Stimulated activated CD8-positive, alpha-beta memory T cell treated with anti-CD3 and anti-CD28 coated beads, Interleukin-4, amount 100 ng/mL, for 24 hours (primary cell): ENCODE measurements at regions not wholly inside any gene's neighbourhood (a gene's known extent, or its start where the extent isn't known, plus 50 kb on each side); places are given as distances from the start of the nearest gene placed in this dataset.

Source experiments
- DNase-seq: peaks from one replicate; pipeline ENCODE4 v3.0.0-alpha.2; 2020; ENCODE audit warnings: low read depth

DNA sequence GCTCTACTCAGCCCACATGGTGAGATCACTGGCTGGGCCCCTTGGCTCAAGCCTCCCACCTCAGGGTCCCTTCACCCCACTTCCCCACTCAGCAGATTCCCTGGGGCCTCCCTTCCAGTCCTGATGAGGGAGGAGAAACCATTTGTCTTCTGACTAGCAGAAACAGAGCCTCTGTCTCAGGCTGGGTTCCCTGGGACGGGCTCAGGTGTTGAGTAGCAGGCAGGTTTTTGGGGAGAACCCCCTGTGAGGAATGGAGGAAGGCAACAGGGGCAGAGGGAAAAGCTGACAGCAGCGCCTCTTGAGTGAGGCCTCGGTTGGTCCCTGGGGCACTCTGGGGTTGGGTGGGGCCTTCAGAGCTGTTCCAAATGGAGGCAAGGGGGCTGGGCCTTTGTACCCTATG is 452.2 kb downstream of the TSHZ3 start:
- no peak for DNase-seq

DNA sequence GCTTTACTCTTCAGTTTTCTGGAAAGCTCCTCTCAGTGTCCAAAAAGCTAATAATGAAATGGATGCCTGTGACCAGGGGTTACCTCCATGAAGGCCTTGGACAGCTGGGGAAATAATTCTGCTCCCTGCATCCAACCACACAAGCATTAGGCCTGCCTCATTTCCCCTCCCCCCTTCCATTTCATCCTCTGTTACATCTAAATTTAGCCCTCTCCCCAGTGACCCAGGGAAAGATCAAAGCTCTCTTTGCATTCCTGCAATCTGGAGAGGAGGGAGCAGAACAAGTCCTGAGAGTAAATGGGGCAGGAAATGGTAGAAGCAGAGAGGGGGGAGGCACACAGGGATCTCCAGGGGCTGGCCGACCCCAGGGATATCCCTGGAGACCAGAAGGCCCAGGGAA is 452.7 kb downstream of the TSHZ3 start:
- DNase-seq: no peak

DNA sequence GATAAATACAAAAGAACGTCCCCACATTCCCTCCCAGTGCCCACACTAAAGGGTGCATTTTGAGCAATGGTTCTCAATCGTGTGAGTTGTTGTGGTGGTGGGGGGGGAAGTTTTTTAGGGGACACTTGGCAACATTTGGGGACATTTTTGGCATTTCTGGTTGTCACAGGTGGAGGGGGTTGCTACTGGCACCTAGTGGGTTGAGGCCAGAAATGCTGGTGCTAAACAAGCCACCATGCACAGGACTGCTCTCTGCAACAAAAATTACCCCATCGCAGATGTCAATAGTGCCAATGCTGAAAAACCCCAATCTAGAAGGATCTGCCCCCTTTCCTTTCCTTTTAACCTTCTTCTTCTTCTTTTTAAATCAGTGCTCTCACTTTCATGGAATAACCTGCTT is 453.3 kb downstream of the TSHZ3 start:
- no peak for DNase-seq

DNA sequence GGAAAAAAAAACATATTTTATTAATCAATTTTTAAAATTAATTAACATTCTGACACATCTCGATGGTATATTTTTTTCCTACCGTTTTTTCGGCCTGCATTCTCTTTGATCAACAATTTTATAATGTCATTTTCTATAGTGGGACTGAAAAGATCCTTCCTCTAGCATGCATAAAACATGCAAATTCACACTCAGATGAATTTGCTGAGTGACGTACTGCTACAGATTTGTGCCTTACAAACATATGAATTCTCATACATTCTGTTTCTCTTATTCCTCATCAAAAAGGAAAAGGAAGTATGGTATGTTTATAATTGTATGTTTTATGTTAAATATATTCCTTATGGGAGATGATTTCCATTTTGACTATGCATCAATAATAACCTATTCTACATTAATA is 458.2 kb downstream of the TSHZ3 start:
- no peak for DNase-seq

DNA sequence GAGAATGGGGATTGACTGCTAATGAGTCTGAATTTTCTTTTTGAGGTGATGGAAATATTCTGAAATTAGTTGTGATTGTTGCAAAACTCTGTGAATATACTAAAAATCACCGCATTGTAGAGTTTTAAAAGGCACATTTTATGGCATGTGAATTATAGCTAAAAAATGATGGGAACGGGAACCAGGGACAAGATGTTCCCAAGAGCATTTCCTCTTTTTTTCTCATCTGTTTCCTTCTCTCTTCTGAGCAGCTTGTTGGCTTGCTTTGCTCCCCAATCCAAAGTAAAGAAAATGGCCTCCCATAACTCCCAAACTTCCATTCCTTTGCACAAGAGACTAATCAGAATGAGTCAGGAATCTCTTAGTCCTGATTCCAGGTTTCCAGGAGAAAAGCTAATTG is 459.2 kb downstream of the TSHZ3 start:
- no peak for DNase-seq

DNA sequence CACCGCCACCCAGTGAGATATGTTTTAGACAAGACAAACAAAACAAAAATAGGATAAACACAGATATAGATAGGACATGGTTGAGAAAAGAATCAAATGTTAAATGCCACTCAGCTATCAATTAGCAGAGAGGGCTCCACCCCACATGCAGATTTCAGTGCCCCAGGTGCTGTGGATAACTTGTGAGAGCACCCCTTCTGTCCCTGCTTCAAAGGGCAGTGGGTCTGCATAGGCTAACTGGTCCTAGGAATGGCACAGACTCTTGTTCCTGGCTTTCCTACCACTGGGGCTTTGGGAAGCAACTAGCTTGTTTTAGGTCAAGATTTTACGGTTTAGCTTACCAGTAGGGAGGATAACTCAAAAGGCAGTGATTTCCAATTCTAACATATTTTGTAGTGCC is 460.3 kb downstream of the TSHZ3 start:
- no peak for DNase-seq

DNA sequence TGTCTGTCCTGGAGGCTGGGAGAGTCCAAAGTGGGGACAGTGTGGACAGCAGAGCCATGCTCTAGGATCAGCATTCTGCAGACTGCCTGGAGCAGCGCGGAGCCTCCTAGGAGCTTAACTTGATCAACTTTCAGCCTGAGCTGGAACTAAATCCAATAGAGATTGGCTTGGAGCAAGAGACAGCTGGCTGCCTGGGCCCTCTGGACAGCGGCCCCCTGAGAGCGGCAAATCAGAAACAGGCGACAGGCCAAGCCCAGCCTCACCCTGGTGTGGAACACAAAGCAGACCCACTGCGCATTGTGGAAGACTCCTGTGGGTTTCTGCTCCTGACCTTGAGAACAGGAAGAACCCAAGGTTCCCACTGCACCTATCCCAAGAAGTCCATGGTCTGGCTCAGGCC is 462.2 kb downstream of the TSHZ3 start:
- no peak for DNase-seq

DNA sequence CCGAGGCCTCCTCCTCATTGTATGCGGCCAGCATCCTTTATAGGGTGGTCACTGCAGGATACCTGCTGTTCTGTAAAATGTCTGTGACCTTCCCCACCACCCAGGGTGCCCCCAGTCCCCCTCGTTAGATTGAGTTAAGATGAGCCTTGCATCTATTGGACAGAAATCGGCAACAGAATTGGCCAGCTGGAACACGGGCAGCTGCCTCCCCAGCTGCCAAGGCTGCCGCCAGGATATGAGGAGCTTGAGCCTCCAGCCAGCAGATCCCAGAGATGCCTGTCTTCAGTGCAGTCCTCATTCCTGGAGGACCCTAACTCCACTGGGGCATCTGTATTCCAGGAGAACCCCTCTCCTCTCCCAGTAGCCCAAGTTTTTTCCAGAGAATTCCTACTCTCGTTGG is 463.0 kb downstream of the TSHZ3 start:
- DNase-seq: no peak

DNA sequence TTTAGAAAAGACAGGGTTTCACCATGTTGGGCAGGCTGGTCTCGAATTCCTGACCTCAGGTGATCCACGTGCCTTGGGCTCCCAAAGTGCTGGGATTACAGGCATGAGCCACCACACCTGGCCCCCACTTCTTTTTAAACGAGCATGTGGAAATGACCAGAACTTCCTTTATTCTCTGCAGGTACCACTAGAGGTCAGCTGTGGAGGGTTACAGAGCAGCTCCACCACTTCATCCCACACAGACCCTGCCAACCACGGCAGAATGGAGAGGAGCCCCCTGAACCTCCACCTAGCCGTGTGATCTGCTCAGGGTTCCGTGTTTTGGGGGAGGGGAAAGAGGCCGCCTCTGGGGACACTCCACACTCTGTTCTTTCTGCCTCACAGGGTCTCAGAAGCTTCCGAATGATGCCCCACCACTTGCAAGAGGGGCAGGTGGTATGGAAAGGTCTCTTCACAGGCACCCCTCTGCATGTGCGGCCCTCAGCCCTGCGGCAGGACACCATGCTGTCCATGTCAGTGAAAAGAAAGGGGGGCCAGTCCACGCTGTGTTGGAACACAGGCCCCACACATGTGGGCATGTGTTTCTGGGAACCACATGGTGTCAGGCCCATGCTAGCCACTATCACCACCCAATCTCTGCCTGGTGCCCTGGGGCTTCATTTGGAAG is 465.0 kb downstream of the TSHZ3 start:
- no peak for DNase-seq

DNA sequence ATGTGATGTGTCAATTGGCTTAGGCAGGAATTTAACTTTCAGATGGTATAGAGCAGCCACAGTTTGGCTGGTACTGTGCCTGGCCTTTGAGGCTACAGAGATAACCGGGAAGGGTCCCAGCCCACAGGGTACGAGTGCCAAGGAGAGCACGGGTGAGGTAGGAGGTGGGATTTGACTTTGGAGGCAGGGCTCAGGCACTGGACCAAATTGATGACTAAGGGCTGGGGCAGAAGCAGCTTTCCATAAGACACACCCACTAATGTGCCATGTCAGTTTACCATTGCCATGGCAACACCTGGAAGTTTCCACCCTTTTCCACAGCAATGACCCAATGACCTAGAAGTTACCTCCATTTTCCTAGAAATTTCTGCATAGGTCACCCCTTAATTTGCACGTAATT is 466.2 kb downstream of the TSHZ3 start:
- DNase-seq: no peak

DNA sequence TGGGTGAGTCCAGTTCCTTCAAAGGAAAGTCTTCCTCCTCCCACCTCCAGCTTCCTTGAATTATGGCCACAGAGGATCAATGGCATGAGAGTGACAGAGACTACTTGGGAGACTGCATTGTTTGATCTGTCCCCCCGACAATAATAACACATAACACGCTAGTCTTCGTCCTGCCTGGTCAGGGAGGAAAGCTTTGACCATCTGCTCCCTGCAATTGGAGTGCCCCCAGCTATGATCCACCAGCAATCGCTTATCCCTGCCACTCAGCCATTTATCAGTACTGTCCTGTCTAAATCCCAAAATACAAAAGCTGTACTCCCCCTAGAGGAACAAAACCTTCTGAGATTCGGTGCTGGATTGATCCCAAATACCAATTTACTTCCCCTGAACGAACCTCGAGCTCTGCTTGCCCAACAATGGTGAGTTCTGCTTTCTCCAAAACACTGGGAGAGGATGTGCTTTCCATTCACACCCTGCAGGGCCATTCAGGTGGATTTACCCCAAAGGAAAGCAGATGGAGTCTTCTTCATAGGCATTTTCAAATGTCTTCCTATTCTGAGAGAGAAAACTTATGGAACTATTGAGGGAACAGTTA is 466.7 kb downstream of the TSHZ3 start:
- no peak for DNase-seq

DNA sequence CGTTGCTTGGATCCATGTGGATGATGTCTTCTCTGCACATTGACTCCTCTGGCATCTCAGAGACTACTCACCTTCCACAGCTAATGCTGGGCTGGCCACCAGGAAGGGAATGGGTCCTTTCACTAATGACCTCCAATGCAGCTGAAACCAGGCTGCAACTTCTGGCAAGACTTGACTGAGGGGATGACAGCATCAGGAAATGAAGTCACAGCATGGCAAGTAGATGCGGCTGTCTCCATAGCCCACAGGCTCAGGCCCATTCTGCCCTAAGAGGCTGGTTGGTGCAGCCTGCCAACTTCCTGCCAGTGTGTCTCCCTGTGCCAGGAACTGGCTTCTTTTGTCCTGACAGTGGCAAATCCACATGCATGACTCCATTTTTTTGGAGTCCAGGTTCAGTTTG is 467.3 kb downstream of the TSHZ3 start:
- DNase-seq: no peak

DNA sequence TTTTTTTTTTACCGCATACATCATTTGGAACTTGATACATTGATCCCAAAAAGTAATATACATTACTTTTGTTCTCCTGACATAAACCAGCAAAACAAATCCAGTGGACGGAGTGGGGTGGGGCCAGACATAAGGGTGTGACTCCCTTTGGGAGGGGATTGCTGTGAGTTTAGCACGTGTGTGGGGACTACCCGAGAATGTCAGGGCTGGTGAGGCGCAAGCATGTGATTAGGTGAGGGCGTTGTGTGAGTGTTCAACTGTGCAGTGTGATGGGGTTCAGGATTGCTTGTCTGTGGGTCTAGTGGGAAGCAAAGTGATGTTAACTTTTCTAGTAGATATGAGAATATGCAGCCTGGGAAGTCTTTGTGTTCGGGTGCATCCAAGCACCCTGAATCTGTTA is 468.0 kb downstream of the TSHZ3 start:
- DNase-seq: no peak

DNA sequence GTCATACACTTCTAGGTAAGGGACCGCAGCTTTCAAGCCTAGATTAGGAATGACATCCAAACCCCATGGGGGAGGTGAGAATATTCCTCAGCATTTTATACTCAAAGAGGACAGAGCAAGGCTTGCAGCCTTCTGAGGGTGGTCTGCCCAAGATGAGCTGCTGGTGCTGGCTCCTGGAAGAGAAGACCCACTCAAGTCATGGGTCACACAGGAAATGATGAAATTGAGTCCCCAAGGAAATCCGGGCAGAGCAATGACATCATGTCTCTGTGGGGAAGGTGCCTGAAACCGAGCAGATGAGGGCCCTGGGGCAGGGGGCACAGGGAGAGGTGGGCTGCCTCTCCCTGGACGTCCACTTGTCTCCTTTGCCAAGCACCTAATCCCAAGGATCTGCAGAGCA is 468.7 kb downstream of the TSHZ3 start:
- DNase-seq: no peak

DNA sequence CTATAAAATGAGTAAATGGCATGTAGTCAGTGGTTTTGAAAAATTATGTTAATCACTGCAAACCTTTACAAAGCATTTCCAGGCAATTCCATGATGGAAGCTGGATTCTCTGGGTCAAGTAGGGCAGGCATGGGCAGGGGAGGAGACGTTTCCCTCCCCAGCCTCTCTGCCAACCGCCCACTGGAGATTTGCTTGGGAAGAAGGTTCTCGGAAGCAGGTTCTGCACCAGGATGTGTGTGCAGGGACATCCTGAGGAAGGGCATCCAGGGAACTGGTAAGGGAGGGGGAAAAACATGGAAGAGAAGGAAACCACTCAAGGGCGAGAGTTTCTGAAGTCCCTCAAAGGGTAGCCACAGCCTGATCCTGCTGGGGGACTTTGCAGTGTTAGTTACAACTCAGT is 469.1 kb downstream of the TSHZ3 start:
- DNase-seq: no peak

DNA sequence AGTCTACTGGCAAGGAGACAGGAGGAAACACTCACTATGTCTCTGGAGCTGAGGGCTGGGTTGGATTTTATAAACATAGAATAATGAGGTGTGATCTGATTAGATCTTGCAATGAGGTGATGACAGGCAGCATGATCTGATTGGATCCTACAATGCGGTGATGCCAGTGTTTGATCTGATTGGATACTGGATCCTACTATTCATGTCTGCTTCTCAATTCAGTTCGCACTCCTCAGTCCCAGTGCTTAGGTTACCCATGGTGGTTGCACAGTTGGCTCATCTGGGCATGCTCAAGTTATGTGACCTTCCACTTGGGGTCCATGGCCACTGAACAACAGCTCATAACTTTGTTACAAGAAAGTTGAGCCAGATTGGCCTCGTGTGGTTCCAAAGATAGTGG is 469.5 kb downstream of the TSHZ3 start:
- no peak for DNase-seq

DNA sequence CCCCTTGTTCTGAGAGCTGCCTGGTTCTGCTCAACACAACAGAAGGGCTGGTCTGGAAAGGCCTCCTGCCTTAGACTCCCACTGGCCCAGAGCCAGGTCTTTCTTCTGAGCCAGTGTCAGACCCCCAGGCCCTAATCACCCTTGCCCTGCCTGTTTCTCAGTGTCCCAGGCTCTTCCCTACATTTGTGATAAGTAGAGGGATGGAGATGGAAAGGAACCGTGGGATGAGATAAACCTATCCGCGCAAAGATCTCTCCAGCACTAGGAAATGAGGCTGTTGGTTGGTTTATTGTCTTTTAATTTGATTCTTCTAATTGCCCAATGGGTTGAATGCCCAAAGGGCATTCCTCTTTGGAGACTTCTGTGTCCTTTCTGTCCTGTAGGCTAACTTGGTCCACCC is 470.0 kb downstream of the TSHZ3 start:
- no peak for DNase-seq

DNA sequence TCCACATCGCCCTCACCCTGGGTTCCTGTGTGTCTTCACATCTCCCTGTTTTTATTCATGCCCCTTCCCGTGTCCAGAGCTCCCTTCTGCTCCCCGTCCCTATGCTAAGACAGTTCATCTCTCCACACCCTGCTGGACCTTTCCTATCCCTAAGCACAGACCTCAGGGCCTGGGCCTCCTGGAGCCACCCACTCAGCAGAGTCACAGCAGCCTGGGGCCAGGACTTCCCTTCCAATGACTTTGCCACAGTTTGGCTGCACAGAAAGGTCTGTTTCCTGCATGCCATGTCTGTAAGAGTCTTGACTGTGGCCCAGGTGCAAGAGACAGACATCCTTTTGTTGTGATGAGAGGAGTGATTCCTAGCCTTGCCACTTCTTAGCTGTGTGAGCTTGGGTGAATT is 470.7 kb downstream of the TSHZ3 start:
- DNase-seq: no peak

DNA sequence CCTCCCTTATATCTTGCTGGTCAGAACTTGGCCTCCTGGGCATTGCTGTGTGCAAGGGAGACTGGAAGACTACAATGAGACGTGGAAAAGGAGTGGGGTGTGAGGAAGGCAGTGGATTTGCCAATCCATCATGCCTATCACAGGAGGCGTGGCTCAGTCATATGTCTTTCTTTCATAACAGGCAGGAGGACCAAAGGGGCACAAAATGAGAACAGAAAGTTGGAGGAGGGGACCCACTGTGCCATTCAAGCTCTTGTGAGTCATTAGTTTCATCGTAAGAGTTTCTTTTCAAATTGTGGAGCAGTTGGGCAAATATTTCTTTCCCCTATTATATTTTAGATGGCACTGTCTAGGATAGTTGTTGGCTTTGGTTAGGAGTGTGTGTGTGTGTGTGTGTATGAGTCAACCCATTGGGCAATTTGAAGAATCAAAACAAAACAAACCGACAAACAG is 471.5 kb downstream of the TSHZ3 start:
- no peak for DNase-seq

DNA sequence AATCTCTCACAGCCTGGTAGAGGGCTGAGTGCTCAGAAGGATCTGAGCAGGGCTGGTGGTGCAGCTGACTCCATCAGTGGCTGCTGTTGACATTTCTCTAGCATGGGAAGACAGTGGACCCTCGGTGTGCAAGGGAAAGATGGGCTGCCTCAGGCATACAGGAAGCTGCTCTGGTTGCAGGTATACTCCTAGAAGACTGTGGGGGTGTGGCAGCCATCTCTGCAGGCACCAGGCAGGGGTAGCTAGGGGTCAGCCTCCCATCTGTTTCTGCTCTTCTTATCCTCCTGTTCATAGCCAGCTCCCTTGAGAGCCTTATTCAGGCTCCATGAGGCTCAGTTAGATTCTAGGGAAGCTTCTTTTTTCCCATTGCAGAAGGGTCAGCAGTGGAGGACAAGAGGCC is 475.5 kb downstream of the TSHZ3 start:
- DNase-seq: no peak

DNA sequence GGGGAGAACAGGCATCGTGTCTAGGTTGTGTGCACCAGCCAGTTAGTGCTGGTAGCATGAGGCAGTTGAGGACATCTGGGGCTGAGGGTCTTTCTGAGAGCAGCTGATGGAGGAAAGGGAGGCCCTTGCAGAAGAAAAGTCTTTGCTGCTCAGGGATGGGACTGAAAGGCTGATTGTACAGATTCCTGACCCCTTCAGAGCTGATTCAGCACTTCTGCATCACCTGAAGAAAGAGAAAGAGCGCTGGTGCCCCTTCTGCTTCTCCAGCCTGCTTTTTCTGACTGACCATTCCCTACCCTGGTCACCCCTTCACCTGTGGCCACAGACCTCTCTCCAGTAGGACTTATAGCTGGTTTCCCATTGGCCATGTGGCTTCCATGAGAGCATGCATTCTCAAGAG is 476.2 kb downstream of the TSHZ3 start:
- DNase-seq: no peak

DNA sequence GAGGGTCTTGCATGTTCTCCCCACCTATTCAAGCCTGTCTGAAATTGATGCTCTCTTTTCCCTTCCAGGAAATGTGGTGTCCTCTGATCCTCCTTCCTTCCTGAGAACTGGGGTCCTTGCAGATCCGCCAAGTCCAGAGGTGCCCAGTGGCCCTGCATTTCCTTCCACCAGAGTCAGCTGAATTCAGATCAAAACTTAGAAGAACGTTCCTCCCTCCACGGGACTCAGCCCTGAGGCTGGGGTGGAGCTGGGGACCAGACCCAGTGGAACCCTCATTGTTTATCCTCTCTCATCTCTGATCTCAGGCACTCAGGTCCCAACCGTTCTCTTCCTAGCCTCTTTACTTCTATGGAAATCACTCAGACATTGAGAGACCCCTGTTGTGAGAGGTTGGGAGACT is 477.3 kb downstream of the TSHZ3 start:
- DNase-seq: no peak

DNA sequence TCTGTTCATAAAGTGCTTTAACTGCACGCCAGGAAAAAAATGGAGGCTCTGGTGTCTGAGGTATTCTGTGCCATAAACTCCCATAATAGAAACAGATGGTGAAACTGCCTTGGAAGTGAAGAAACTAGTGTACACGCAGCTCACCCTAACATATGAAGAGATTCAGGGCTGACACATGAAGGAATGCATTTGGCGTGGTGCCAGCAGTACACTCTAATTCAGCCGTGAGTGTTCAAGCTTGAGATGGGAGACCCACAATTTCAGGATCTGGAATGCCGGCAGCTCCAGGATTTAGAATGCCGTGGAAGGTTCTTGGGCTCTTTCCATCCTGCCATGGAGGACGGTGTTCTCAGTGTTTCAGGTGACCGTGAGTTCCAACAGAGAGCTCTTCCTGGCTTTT is 478.4 kb downstream of the TSHZ3 start:
- DNase-seq: no peak

DNA sequence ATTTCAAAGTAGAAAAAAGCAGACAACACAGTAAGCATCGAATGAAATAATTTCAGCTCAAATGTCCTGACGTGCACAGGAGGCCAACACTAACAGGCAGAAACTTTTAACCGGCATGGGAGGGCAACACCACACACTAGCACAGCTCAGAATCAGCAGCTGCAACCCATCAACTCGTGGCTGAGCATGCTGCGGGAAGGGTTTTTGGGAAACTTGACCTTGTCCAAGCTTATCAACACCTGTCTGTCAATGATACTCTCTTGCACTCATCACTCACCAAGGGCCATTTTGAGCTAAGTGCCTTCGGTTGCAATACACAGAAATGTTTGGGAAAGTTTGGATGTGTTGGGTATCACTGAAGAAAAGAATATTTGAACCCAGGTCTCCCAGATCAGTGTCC is 483.7 kb downstream of the TSHZ3 start:
- DNase-seq: no peak
